ENCODE measurements at regions not wholly inside any gene's neighbourhood (a gene's known extent, or its start where the extent isn't known, plus 50 kb on each side); places are given as distances from the start of the nearest gene placed in this dataset.

DNA sequence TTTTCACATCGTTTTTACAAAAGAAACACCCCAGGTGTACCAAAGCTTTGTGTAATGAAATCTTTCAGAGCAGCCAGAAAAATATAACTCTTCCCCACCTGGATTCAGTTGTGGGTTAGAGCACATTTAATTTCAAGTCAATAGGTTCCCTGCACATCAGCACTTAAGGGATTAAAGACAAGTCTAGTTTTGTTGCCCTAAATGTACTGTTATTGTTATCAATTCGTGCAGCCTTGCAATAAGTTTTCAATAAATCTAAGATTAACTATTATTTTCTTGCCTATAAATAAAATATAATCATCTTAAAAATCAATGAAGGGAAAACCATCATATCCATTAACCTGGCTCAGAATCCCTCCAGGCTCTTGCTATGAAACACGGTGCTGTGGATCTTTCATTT is 172.5 kb upstream of the CDIN1 start:
- WGBS, 4 donors: 67 to 72% (median 69%) methylated on average over 3 of the region's 3 CpGs
- peaks cover 0 to 11% of the 10 kb centered on the region in 2 donors for H3K4me1 ChIP-seq (replicated peaks in 1 of 2)
- H3K9me3 ChIP-seq (replicated peaks in 1 of 3): no peaks in the 10 kb centered on the region
- no peak overlapping the region for H3K4me3 ChIP-seq
- intact Hi-C loops (cut with DNase I): no loop called here
- H3K27ac ChIP-seq: no peak overlapping the region
- no peaks in the 10 kb centered on the region for H3K36me3 ChIP-seq (replicated peaks in 1 of 2)
- DNase-seq: no peak
- TF ChIP-seq, protein P1, sequence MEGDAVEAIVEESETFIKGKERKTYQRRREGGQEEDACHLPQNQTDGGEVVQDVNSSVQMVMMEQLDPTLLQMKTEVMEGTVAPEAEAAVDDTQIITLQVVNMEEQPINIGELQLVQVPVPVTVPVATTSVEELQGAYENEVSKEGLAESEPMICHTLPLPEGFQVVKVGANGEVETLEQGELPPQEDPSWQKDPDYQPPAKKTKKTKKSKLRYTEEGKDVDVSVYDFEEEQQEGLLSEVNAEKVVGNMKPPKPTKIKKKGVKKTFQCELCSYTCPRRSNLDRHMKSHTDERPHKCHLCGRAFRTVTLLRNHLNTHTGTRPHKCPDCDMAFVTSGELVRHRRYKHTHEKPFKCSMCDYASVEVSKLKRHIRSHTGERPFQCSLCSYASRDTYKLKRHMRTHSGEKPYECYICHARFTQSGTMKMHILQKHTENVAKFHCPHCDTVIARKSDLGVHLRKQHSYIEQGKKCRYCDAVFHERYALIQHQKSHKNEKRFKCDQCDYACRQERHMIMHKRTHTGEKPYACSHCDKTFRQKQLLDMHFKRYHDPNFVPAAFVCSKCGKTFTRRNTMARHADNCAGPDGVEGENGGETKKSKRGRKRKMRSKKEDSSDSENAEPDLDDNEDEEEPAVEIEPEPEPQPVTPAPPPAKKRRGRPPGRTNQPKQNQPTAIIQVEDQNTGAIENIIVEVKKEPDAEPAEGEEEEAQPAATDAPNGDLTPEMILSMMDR (IDR thresholded peaks at IDR 0.05): no peak
- TF ChIP-seq POLR2A (IDR thresholded peaks at IDR 0.05): no peak
- H3K27me3 ChIP-seq: no peaks in the 10 kb centered on the region

- Histone ChIP-seq H3K4me3 (no peak overlapping the region), H3K9me3 (replicated peaks in 1 of 3) (no peaks in the 10 kb centered on the region), H3K27me3 (no peaks in the 10 kb centered on the region), H3K36me3 (replicated peaks in 1 of 2) (no peaks in the 10 kb centered on the region), H3K27ac (no peak overlapping the region), H3K4me1 (replicated peaks in 1 of 2) (peaks cover 0 to 11% of the 10 kb centered on the region in 2 donors)
- whole genome bisulfite sequencing, 4 donors: 22 to 31% (median 25%) methylated on average over 4 of the region's 4 CpGs
- intact Hi-C loops (cut with DNase I): no loop called here
- peak in 3 of 7 donors; percentile 17 to 41 (median 22) for DNase-seq
- TF ChIP-seq, protein P1 (IDR thresholded peaks at IDR 0.05): no peak
- TF ChIP-seq POLR2A (IDR thresholded peaks at IDR 0.05): no peak
These were observed 171.8 kb upstream of the CDIN1 start for GRCh38 chr15:36407647-36408046.

DNA sequence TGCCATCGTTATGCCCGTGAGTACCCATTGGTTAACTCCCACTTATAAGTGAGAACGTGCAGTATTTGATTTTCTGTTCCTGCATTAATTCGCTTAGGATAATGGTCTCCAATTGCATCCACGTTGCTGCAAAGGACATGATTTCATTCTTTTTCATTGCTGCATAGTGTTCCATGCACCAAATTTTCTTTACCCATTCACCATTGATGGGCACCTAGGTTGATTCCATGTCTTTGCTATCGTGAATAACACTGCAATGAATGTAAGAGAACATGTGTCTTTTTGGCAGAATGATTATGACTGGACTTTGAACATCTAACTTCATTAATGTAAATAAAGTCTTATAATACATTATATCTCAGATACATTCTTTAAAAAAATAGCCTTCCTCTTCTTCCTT is 169.6 kb upstream of the CDIN1 start:
- H3K9me3 ChIP-seq (replicated peaks in 1 of 3): no peaks in the 10 kb centered on the region
- no peak for DNase-seq
- TF ChIP-seq POLR2A (IDR thresholded peaks at IDR 0.05): no peak
- TF ChIP-seq, protein P1 (IDR thresholded peaks at IDR 0.05): no peak
- H3K36me3 ChIP-seq (replicated peaks in 1 of 2): no peaks in the 10 kb centered on the region
- H3K4me3 ChIP-seq: no peak overlapping the region
- H3K27me3 ChIP-seq: no peaks in the 10 kb centered on the region
- WGBS, 4 donors: 87 to 94% (median 94%) methylated on average over 6 of the region's 6 CpGs
- intact Hi-C loops (cut with DNase I): loop anchor here in 1 of 2 donors (10.0 kb wide), 1 partner anchor 385 kb away; no protein-coding TSS in a partner anchor
- H3K27ac ChIP-seq: no peak overlapping the region
- H3K4me1 ChIP-seq (replicated peaks in 1 of 2): peaks cover 0 to 11% of the 10 kb centered on the region in 2 donors

DNA sequence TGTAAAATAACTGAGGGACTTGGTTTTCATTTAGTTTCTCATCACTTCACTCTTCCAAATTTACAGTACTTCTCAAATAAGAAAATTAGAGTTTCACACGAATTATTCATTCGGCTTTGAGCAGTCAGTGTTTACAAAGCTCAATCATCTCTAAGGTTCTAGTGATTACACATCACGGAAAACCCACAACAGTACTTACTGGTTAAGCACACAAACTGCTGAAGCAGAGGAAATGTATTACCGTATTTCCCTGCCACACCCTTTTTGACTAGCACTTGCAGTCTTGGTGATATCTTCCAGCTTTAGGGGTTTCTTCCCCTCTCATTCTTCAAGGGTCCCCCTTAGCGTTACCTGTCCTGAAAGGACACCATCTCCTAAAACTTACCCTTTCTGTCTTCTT is 164.8 kb upstream of the CDIN1 start:
- no peak for DNase-seq
- H3K27ac ChIP-seq: no peak overlapping the region
- no peak for TF ChIP-seq POLR2A (IDR thresholded peaks at IDR 0.05)
- TF ChIP-seq, protein P1 (IDR thresholded peaks at IDR 0.05): no peak
- H3K4me3 ChIP-seq: no peak overlapping the region
- H3K4me1 ChIP-seq (replicated peaks in 1 of 2): no peaks in the 10 kb centered on the region
- intact Hi-C loops (cut with DNase I): loop anchor here in 1 of 2 donors (10.0 kb wide), 1 partner anchor 390 kb away; no protein-coding TSS in a partner anchor
- H3K36me3 ChIP-seq (replicated peaks in 1 of 2): no peaks in the 10 kb centered on the region
- WGBS, 4 donors: 80 to 90% (median 86%) methylated on average over 5 of the region's 5 CpGs
- no peaks in the 10 kb centered on the region for H3K27me3 ChIP-seq
- H3K9me3 ChIP-seq (replicated peaks in 1 of 3): no peaks in the 10 kb centered on the region

Measured in adrenal gland (tissue), 9 donors.